Nephron progenitor cell (in vitro differentiated cells): ENCODE measurements at regions not wholly inside any gene's neighbourhood (a gene's known extent, or its start where the extent isn't known, plus 50 kb on each side); places are given as distances from the start of the nearest gene placed in this dataset.

Experiments
- DNase-seq: peaks from one replicate; pipeline ENCODE4 v3.0.0; 2021
- H3K27ac Mint-ChIP-seq: 2 replicates; pipeline ENCODE4 v1.8.0; 2021; ENCODE audit warnings: mild to moderate bottlenecking, moderate library complexity, mixed read lengths
- H3K27me3 Mint-ChIP-seq: 2 replicates; pipeline ENCODE4 v1.8.0; 2021; ENCODE audit warnings: mild to moderate bottlenecking, low read depth, mixed read lengths; ENCODE audit not compliant: poor library complexity
- H3K36me3 Mint-ChIP-seq: 2 replicates; pipeline ENCODE4 v1.8.0; 2021; ENCODE audit warnings: low read depth, mixed read lengths
- H3K4me1 Mint-ChIP-seq: 2 replicates; pipeline ENCODE4 v1.8.0; 2021; ENCODE audit warnings: mixed read lengths
- H3K4me3 Mint-ChIP-seq: 2 replicates; pipeline ENCODE4 v1.8.0; 2021; ENCODE audit warnings: mild to moderate bottlenecking, moderate library complexity, mixed read lengths
- H3K9me3 Mint-ChIP-seq: 2 replicates; pipeline ENCODE4 v1.8.0; 2021; ENCODE audit warnings: mild to moderate bottlenecking, moderate library complexity, mixed read lengths
- CTCF ChIP-seq: fragments of 200-600 bp; sonication (generic); IDR thresholded peaks from 2 replicates; pipeline ENCODE4 v1.5.0; 2021; ENCODE audit warnings: antibody characterized with exemption

DNA sequence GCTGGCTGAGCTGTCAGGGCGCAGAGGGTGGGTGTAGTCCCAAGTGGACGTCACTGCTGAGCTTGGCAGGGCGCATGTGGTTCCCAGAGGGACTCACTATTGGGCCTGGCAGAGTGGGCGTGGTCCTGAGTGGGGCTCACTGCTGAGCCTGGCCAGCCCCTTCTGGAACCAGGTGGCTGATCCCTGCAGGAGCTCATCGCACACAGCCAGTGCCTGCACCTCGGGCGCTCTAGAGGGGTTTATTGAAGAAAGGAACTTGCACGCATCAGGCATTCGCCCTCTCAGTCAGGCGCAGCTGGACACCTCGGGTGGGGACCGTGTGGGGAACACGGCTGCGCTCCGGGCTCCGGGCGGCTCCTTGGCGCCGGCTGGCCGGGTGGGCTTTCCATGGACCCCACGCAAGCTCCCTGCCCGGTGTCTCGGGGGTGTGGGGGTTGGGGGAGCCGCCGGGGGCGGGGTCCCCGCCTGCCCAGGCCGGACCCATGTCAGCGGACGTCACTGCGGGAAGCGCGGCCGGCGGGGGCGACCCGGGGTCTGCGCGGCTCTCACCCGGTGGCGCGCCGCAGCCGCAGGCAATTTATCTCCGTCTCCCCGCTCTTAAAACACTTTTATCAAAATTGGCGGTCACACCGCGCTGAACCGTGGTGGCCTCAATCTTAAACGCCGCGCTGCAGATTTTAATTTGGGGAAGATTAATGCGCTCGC, 65.4 kb upstream of the NKX1-1 start:
- Mint-ChIP-seq H3K27me3 (peaks cover 59% of the 10 kb centered on the region), H3K9me3 (peaks cover 21% of the 10 kb centered on the region), H3K4me1 (no peaks in the 10 kb centered on the region), H3K4me3 (no peak overlapping the region), H3K36me3 (peaks cover 5% of the 10 kb centered on the region), H3K27ac (no peak overlapping the region)
- DNase-seq: no peak
- TF ChIP-seq CTCF: no peak

GRCh38 chr4:1470816-1471442, 64.7 kb upstream of the NKX1-1 start:
- no peak for DNase-seq
- Mint-ChIP-seq H3K27me3 (peaks cover 59% of the 10 kb centered on the region), H3K27ac (no peak overlapping the region), H3K9me3 (peaks cover 21% of the 10 kb centered on the region), H3K4me1 (no peaks in the 10 kb centered on the region), H3K4me3 (no peak overlapping the region), H3K36me3 (peaks cover 5% of the 10 kb centered on the region)
- no peak for TF ChIP-seq CTCF

DNA sequence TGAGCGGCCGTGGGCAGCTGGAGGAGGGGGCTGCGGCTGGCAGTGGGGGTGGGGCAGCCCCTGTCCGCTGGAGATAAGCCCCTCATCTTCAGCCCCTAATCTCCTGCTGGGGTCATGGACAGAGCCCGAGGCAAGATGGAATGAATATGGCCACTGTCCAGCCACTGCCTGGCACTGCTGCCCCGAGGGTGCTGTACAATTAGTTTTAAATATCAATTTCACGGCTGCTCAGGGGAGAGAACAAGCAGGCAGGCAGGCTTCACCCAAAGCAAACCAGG, 64.1 kb upstream of the NKX1-1 start:
- no peak for DNase-seq
- H3K27ac Mint-ChIP-seq: no peak overlapping the region
- H3K27me3 Mint-ChIP-seq: peaks cover 58% of the 10 kb centered on the region
- peaks cover 5% of the 10 kb centered on the region for H3K36me3 Mint-ChIP-seq
- H3K9me3 Mint-ChIP-seq: peaks cover 17% of the 10 kb centered on the region
- no peak for TF ChIP-seq CTCF
- no peaks in the 10 kb centered on the region for H3K4me1 Mint-ChIP-seq
- no peak overlapping the region for H3K4me3 Mint-ChIP-seq

DNA sequence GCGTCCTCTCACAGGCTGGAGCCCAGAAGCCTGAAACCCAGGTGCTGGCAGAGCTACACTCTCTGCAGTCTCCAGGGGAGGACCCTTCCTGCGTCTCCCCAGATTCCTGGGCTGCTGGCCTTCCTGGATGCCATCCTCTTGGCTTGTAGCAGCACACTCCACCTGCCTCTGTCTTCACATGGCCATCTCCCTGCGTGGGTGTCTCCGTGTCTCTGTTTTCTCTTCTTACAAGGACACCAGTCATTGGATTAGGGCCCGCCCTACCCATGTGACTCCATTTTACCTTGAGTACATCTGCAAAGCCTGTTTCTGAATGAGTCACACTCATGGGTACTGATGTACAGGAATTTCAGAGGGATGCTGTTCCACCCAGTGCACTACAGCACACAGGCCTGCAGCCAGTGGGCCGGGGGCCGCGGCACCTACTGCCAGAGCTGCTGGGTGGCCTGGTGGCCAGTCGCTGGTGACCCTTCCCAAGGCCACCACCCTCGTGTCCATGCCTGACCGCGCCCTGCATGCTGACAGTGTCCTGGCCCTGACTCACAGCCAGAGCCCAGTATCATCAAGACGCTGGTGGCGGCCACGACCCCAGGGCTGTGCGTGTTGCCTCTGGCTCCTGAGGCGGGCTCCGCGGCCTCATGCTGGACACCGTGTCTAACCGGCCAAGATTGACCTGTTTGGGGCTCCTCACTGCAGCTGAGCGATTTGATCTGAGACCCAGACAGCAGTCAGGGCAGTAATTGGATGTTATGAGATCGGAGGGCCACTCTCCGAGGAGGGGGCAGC, 63.6 kb upstream of the NKX1-1 start:
- peaks cover 17% of the 10 kb centered on the region for H3K9me3 Mint-ChIP-seq
- peaks cover 5% of the 10 kb centered on the region for H3K36me3 Mint-ChIP-seq
- TF ChIP-seq CTCF: no peak
- H3K4me3 Mint-ChIP-seq: no peak overlapping the region
- no peak for DNase-seq
- H3K4me1 Mint-ChIP-seq: no peaks in the 10 kb centered on the region
- H3K27me3 Mint-ChIP-seq: peaks cover 55% of the 10 kb centered on the region
- H3K27ac Mint-ChIP-seq: no peak overlapping the region

- Mint-ChIP-seq H3K27ac (no peak overlapping the region), H3K27me3 (peaks cover 47% of the 10 kb centered on the region), H3K9me3 (peaks cover 17% of the 10 kb centered on the region), H3K36me3 (peaks cover 5% of the 10 kb centered on the region), H3K4me3 (no peak overlapping the region), H3K4me1 (no peaks in the 10 kb centered on the region)
- DNase-seq: no peak
- TF ChIP-seq CTCF: no peak
Observed at GRCh38 chr4:1469043-1469442, 62.8 kb upstream of the NKX1-1 start.
